GM12865 (cell line): ENCODE measurements at regions not wholly inside any gene's neighbourhood (a gene's known extent, or its start where the extent isn't known, plus 50 kb on each side); places are given as distances from the start of the nearest gene placed in this dataset.
"Not testable (repeated sequence)": the region's sequence is repeated elsewhere in the genome, so short reads cannot be mapped to it uniquely, and the experiment has no call there.

Experiments used
- DNase-seq: peaks from one replicate; pipeline ENCODE4 v3.0.0; 2010; ENCODE audit warnings: low read depth
- H3K4me3 ChIP-seq: 2 replicates; pipeline ENCODE4 v1.5.1; 2011; ENCODE audit warnings: mild to moderate bottlenecking, low read depth, low read length, control low read depth
- CTCF ChIP-seq: IDR thresholded peaks from 2 replicates; pipeline ENCODE4 v1.5.1; 2011; ENCODE audit warnings: low read length, control low read depth, low read depth, inconsistent platforms; ENCODE audit not compliant: insufficient read depth; ENCODE audit errors: missing control alignments

GRCh38 chr20:17868151-17868550 lies 100.4 kb downstream of the SNX5 start:
- no peak for DNase-seq
- TF ChIP-seq CTCF = no peak
- no peak overlapping the region for H3K4me3 ChIP-seq

GRCh38 chr20:17867131-17867925 lies 101.3 kb downstream of the SNX5 start:
- no peak overlapping the region for H3K4me3 ChIP-seq
- TF ChIP-seq CTCF = no peak
- no peak for DNase-seq

- DNase-seq = no peak
- no peak overlapping the region for H3K4me3 ChIP-seq
- no peak for TF ChIP-seq CTCF
Measured at GRCh38 chr20:17866234-17867001, 102.2 kb downstream of the SNX5 start.

GRCh38 chr20:17863577-17864292 lies 104.9 kb downstream of the SNX5 start:
- H3K4me3 ChIP-seq = no peak overlapping the region
- TF ChIP-seq CTCF = no peak
- DNase-seq = no peak

- no peak for DNase-seq
- TF ChIP-seq CTCF = no peak
Measured at GRCh38 chr20:17863209-17863576, 105.4 kb downstream of the SNX5 start.

GRCh38 chr20:17862171-17862570 lies 106.4 kb downstream of the SNX5 start:
- no peak overlapping the region for H3K4me3 ChIP-seq
- TF ChIP-seq CTCF = no peak
- DNase-seq = no peak

More at GRCh38 chr20:17863209-17863576, 105.4 kb downstream of the SNX5 start:
- H3K4me3 ChIP-seq = no peak overlapping the region

- H3K4me3 ChIP-seq, DNase-seq: not testable (repeated sequence)
Measured at GRCh38 chr20:17861620-17862019, 107.0 kb downstream of the SNX5 start.
